GM23338 (cell line): ENCODE measurements at regions not wholly inside any gene's neighbourhood (a gene's known extent, or its start where the extent isn't known, plus 50 kb on each side); places are given as distances from the start of the nearest gene placed in this dataset.

ENCODE experiments used
- ATAC-seq: fragments of 200-7000 bp; cut with Tn5 transposase; 3 replicates; pipeline ENCODE4 v1.9.1; 2020
- DNase-seq: peaks from one replicate; pipeline ENCODE4 v3.0.0-alpha.2; 2015; ENCODE audit warnings: low spot score
- H2AFZ ChIP-seq: fragments of 200-600 bp; sonication (generic); 2 replicates; pipeline ENCODE4 v1.8.0; 2016; ENCODE audit warnings: antibody characterized with exemption, mild to moderate bottlenecking, moderate library complexity
- H3F3A ChIP-seq: fragments of 200-600 bp; sonication (generic); replicated peaks from 2 replicates; pipeline ENCODE4 v1.8.0; 2017; ENCODE audit warnings: antibody characterized with exemption, mixed run types, low read depth
- H3K27ac ChIP-seq: fragments of 200-600 bp; sonication (generic); 2 replicates; pipeline ENCODE4 v1.6.1; 2016; ENCODE audit warnings: low read depth
- H3K27me3 ChIP-seq: fragments of 200-600 bp; sonication (generic); 2 replicates; pipeline ENCODE4 v1.8.0; 2016; ENCODE audit warnings: mild to moderate bottlenecking, mixed run types, moderate library complexity; ENCODE audit not compliant: insufficient read depth
- H3K36me3 ChIP-seq: fragments of 200-600 bp; sonication (generic); 2 replicates; pipeline ENCODE4 v1.8.0; 2016; ENCODE audit warnings: mild to moderate bottlenecking; ENCODE audit not compliant: insufficient read depth
- H3K4me1 ChIP-seq: fragments of 200-600 bp; sonication (generic); 2 replicates; pipeline ENCODE4 v1.8.0; 2016; ENCODE audit warnings: mild to moderate bottlenecking, moderate library complexity; ENCODE audit not compliant: insufficient read depth
- H3K4me2 ChIP-seq: fragments of 200-600 bp; sonication (generic); 2 replicates; pipeline ENCODE4 v1.7.1; 2017; ENCODE audit warnings: mixed run types
- H3K4me3 ChIP-seq: fragments of 200-600 bp; sonication (generic); 2 replicates; pipeline ENCODE4 v1.6.1; 2016; ENCODE audit warnings: mixed run types
- H3K79me2 ChIP-seq: fragments of 200-600 bp; sonication (generic); replicated peaks from 2 replicates; pipeline ENCODE4 v1.8.0; 2017; ENCODE audit warnings: mild to moderate bottlenecking; ENCODE audit not compliant: insufficient read depth
- H3K9me2 ChIP-seq: fragments of 200-600 bp; sonication (generic); 2 replicates; pipeline ENCODE4 v1.8.0; 2017; ENCODE audit not compliant: insufficient read depth
- H4K20me1 ChIP-seq: fragments of 200-600 bp; sonication (generic); replicated peaks from 2 replicates; pipeline ENCODE4 v1.8.0; 2017; ENCODE audit warnings: mild to moderate bottlenecking; ENCODE audit not compliant: insufficient read depth
- H3K27ac Mint-ChIP-seq: 2 replicates; pipeline ENCODE4 v1.8.0; 2020; ENCODE audit warnings: inconsistent platforms, mild to moderate bottlenecking, moderate library complexity, mixed read lengths
- H3K27me3 Mint-ChIP-seq: 3 replicates; pipeline ENCODE4 v1.8.0; 2022; ENCODE audit warnings: low read depth, mild to moderate bottlenecking, moderate library complexity, mixed read lengths, inconsistent platforms; ENCODE audit not compliant: insufficient read depth, poor library complexity
- H3K36me3 Mint-ChIP-seq: 3 replicates; pipeline ENCODE4 v1.8.0; 2021; ENCODE audit warnings: low read depth, mild to moderate bottlenecking, inconsistent platforms, moderate library complexity, mixed read lengths
- H3K4me1 Mint-ChIP-seq: 3 replicates; pipeline ENCODE4 v1.8.0; 2020; ENCODE audit warnings: mild to moderate bottlenecking, inconsistent platforms, mixed read lengths
- H3K4me3 Mint-ChIP-seq: 3 replicates; pipeline ENCODE4 v1.8.0; 2021; ENCODE audit warnings: moderate library complexity, mild to moderate bottlenecking, inconsistent platforms, mixed read lengths
- H3K9me3 Mint-ChIP-seq: 3 replicates; pipeline ENCODE4 v1.8.0; 2020; ENCODE audit warnings: moderate library complexity, mild to moderate bottlenecking, inconsistent platforms, mixed read lengths
- CREB1 ChIP-seq: fragments of 250-450 bp; sonication (Bioruptor Pico); IDR thresholded peaks from 2 replicates; pipeline ENCODE4 v1.5.0; 2020; ENCODE audit warnings: low read depth, mild to moderate bottlenecking, moderate library complexity
- JUNB ChIP-seq: IDR thresholded peaks from one replicate; pipeline ENCODE4 v1.6.1; 2016; ENCODE audit warnings: antibody characterized with exemption; ENCODE audit not compliant: unreplicated experiment
- NANOG ChIP-seq: IDR thresholded peaks from 2 replicates; pipeline ENCODE4 v1.6.1; 2016; ENCODE audit warnings: antibody characterized with exemption, borderline replicate concordance
- POLR2AphosphoS5 ChIP-seq: IDR thresholded peaks from 2 replicates; pipeline ENCODE4 v1.6.1; 2016; ENCODE audit warnings: antibody characterized with exemption, low read depth
- STAT1 ChIP-seq: IDR thresholded peaks from one replicate; pipeline ENCODE4 v1.6.1; 2016; ENCODE audit warnings: antibody characterized with exemption; ENCODE audit not compliant: unreplicated experiment
- ZNF114 ChIP-seq: fragments of 250-450 bp; sonication (Bioruptor Pico); IDR thresholded peaks from 2 replicates; pipeline ENCODE4 v1.5.0; 2020; ENCODE audit warnings: mild to moderate bottlenecking, moderate library complexity
- ZNF331 ChIP-seq: fragments of 250-450 bp; sonication (Bioruptor Pico); IDR thresholded peaks from 2 replicates; pipeline ENCODE4 v1.5.0; 2020; ENCODE audit warnings: low read depth, mild to moderate bottlenecking, moderate library complexity
- TF ChIP-seq, protein P1 (sequence below): IDR thresholded peaks from one replicate; pipeline ENCODE4 v1.6.1; 2018; ENCODE audit warnings: antibody characterized with exemption; ENCODE audit not compliant: unreplicated experiment
- TF ChIP-seq, protein P2 (sequence below), 2 experiments: fragments of 200-600 bp in 1 of 2; sonication (generic) in 1 of 2; conservative IDR thresholded peaks; 2 replicates each; pipeline versions ENCODE4 v1.5.1 to v1.6.1; 2016 to 2017; ENCODE audit warnings: antibody characterized with exemption in 2 of 2, low read depth in 2 of 2, mild to moderate bottlenecking in 2 of 2, moderate library complexity in 1 of 2

- TF ChIP-seq, protein P1, sequence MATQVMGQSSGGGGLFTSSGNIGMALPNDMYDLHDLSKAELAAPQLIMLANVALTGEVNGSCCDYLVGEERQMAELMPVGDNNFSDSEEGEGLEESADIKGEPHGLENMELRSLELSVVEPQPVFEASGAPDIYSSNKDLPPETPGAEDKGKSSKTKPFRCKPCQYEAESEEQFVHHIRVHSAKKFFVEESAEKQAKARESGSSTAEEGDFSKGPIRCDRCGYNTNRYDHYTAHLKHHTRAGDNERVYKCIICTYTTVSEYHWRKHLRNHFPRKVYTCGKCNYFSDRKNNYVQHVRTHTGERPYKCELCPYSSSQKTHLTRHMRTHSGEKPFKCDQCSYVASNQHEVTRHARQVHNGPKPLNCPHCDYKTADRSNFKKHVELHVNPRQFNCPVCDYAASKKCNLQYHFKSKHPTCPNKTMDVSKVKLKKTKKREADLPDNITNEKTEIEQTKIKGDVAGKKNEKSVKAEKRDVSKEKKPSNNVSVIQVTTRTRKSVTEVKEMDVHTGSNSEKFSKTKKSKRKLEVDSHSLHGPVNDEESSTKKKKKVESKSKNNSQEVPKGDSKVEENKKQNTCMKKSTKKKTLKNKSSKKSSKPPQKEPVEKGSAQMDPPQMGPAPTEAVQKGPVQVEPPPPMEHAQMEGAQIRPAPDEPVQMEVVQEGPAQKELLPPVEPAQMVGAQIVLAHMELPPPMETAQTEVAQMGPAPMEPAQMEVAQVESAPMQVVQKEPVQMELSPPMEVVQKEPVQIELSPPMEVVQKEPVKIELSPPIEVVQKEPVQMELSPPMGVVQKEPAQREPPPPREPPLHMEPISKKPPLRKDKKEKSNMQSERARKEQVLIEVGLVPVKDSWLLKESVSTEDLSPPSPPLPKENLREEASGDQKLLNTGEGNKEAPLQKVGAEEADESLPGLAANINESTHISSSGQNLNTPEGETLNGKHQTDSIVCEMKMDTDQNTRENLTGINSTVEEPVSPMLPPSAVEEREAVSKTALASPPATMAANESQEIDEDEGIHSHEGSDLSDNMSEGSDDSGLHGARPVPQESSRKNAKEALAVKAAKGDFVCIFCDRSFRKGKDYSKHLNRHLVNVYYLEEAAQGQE = no peak
- TF ChIP-seq NANOG = no peak
- no peak for TF ChIP-seq CREB1 (CRISPR knock-in tag)
- TF ChIP-seq, protein P2, sequence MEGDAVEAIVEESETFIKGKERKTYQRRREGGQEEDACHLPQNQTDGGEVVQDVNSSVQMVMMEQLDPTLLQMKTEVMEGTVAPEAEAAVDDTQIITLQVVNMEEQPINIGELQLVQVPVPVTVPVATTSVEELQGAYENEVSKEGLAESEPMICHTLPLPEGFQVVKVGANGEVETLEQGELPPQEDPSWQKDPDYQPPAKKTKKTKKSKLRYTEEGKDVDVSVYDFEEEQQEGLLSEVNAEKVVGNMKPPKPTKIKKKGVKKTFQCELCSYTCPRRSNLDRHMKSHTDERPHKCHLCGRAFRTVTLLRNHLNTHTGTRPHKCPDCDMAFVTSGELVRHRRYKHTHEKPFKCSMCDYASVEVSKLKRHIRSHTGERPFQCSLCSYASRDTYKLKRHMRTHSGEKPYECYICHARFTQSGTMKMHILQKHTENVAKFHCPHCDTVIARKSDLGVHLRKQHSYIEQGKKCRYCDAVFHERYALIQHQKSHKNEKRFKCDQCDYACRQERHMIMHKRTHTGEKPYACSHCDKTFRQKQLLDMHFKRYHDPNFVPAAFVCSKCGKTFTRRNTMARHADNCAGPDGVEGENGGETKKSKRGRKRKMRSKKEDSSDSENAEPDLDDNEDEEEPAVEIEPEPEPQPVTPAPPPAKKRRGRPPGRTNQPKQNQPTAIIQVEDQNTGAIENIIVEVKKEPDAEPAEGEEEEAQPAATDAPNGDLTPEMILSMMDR (conservative IDR thresholded peaks at IDR 0.05; ENCODE audit: low read depth in 2 of 2) = no peak
- TF ChIP-seq STAT1 = no peak
- TF ChIP-seq ZNF114 = no peak
- TF ChIP-seq POLR2AphosphoS5 = no peak
- TF ChIP-seq ZNF331 = no peak
Observed at GRCh38 chr16:65688301-65688700, 566.4 kb upstream of the CDH11 start (continued).

GRCh38 chr16:65684230-65684629 lies 562.4 kb upstream of the CDH11 start:
- Histone ChIP-seq H3F3A (no peaks in the 10 kb centered on the region), H3K36me3 (no peaks in the 10 kb centered on the region), H4K20me1 (no peaks in the 10 kb centered on the region), H3K79me2 (no peaks in the 10 kb centered on the region), H3K4me2 (no peak overlapping the region), H3K4me1 (no peaks in the 10 kb centered on the region), H3K4me3 (no peak overlapping the region), H2AFZ (no peak overlapping the region), H3K27ac (no peak overlapping the region), H3K27me3 (no peaks in the 10 kb centered on the region), H3K9me2 (peaks cover 12% of the 10 kb centered on the region)
- Mint-ChIP-seq H3K4me1 (no peaks in the 10 kb centered on the region), H3K27me3 (peaks cover 2% of the 10 kb centered on the region), H3K36me3 (peaks cover 14% of the 10 kb centered on the region; the same call in 2 of the 3 replicates), H3K9me3 (peaks cover 20% of the 10 kb centered on the region), H3K4me3 (no peak overlapping the region), H3K27ac (no peak overlapping the region)
- ATAC-seq (no peak), DNase-seq (peak; percentile 17)
- TF ChIP-seq JUNB = no peak
- TF ChIP-seq, protein P2 (conservative IDR thresholded peaks at IDR 0.05; ENCODE audit: low read depth in 2 of 2) = peak; percentile 29 to 62
